SU-DHL-6 (cell line): ENCODE measurements at regions not wholly inside any gene's neighbourhood (a gene's known extent, or its start where the extent isn't known, plus 50 kb on each side); places are given as distances from the start of the nearest gene placed in this dataset.

ENCODE experiments used
- H2AFZ ChIP-seq: fragments of 200-600 bp; sonication (generic); 2 replicates; pipeline ENCODE4 v1.6.1; 2014; ENCODE audit warnings: low read depth, mild to moderate bottlenecking, moderate library complexity, mixed read lengths, antibody characterized with exemption, low read length; ENCODE audit not compliant: severe bottlenecking
- H3F3A ChIP-seq: fragments of 200-600 bp; shearing (Covaris generic); 2 replicates; pipeline ENCODE4 v1.6.0; 2016; ENCODE audit warnings: antibody characterized with exemption, mild to moderate bottlenecking; ENCODE audit not compliant: insufficient read depth
- H3K27ac ChIP-seq: fragments of 200-600 bp; sonication (generic); 2 replicates; pipeline ENCODE4 v1.5.1; 2016; ENCODE audit warnings: low read depth, mild to moderate bottlenecking, low read length, moderate library complexity, mixed read lengths
- H3K27me3 ChIP-seq: fragments of 200-600 bp; sonication (generic), shearing (Covaris generic); 2 replicates; pipeline ENCODE4 v1.6.0; 2014; ENCODE audit warnings: mild to moderate bottlenecking, low read length
- H3K36me3 ChIP-seq: fragments of 200-600 bp; sonication (generic); 2 replicates; pipeline ENCODE4 v1.6.1; 2014; ENCODE audit warnings: mild to moderate bottlenecking, low read length, mixed read lengths
- H3K4me2 ChIP-seq: fragments of 300-600, 200-600 bp; shearing (Covaris generic), sonication (generic); 2 replicates; pipeline ENCODE4 v1.6.0; 2014; ENCODE audit warnings: low read length, low read depth, mild to moderate bottlenecking; ENCODE audit not compliant: poor library complexity, severe bottlenecking
- H3K4me3 ChIP-seq: fragments of 200-600 bp; sonication (generic); 2 replicates; pipeline ENCODE4 v1.5.1; 2014; ENCODE audit warnings: antibody characterized with exemption, low read length, mild to moderate bottlenecking, mixed read lengths; ENCODE audit not compliant: insufficient read depth, poor library complexity, severe bottlenecking
- H3K79me2 ChIP-seq: fragments of 200-600 bp; sonication (generic); 2 replicates; pipeline ENCODE4 v1.6.1; 2014; ENCODE audit warnings: mild to moderate bottlenecking, low read length, moderate library complexity; ENCODE audit not compliant: insufficient read depth
- H3K9ac ChIP-seq: fragments of 200-600 bp; sonication (generic); 2 replicates; pipeline ENCODE4 v1.7.0; 2014; ENCODE audit warnings: mild to moderate bottlenecking, low read length
- H3K9me2 ChIP-seq: fragments of 200-600 bp; sonication (generic); replicated peaks from 2 replicates; pipeline ENCODE4 v1.6.1; 2014; ENCODE audit warnings: low read length; ENCODE audit not compliant: insufficient read depth
- H3K9me3 ChIP-seq: fragments of 200-600 bp; sonication (generic); 2 replicates; pipeline ENCODE4 v1.6.1; 2014; ENCODE audit warnings: low read length, mixed read lengths; ENCODE audit not compliant: insufficient read depth
- H4K20me1 ChIP-seq: fragments of 200-600 bp; sonication (generic); 2 replicates; pipeline ENCODE4 v1.6.1; 2014; ENCODE audit warnings: low read depth, mild to moderate bottlenecking, antibody characterized with exemption, low read length, moderate library complexity, mixed read lengths
- CTCF ChIP-seq: fragments of 200-600 bp; sonication (generic); IDR thresholded peaks from one replicate; pipeline ENCODE4 v1.5.1; 2017; ENCODE audit warnings: antibody characterized with exemption, mild to moderate bottlenecking, low read length, moderate library complexity; ENCODE audit not compliant: insufficient read depth, poor library complexity, severe bottlenecking
- EZH2phosphoT487 ChIP-seq: fragments of 200-600 bp; sonication (generic), shearing (Covaris generic); conservative IDR thresholded peaks from 2 replicates; pipeline ENCODE4 v1.6.1; 2018; ENCODE audit warnings: mild to moderate bottlenecking, antibody characterized with exemption, low read length, moderate library complexity, mixed read lengths

DNA sequence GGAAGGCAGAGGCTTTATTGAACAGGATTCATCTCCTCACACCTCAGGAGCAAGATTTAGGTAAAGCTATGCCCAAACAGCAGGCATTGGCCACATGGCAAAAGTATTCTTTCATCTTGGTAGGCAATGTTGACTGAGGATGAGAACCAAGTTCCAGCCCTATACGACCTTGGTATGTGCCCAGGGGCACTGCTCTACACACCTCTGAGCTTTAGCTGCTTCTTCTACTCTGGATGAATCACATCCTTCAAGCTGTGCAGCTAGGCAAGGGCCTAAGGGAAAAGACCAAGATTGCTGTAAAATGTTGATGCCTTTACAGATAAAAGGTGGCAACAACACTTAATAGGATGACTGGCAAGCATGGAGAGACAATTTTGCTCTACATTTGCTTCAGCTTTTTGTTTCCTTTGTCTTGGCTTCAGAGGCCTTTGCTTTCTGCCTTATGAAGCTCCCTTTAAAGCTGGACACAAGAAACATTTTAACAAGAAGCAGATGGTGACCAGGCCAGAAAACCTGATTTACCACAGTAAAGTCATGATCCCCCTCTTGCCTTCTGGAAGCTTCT lies 183.3 kb upstream of the KITLG start:
- Histone ChIP-seq H3K4me3 (no peak overlapping the region), H3K79me2 (no peaks in the 10 kb centered on the region), H3K4me2 (no peak overlapping the region), H3F3A (no peaks in the 10 kb centered on the region), H2AFZ (no peak overlapping the region), H3K27ac (no peak overlapping the region), H3K27me3 (no peaks in the 10 kb centered on the region), H3K9me2 (no peaks in the 10 kb centered on the region), H3K9me3 (no peaks in the 10 kb centered on the region), H4K20me1 (no peaks in the 10 kb centered on the region), H3K9ac (no peak overlapping the region), H3K36me3 (no peaks in the 10 kb centered on the region)
- TF ChIP-seq EZH2phosphoT487 (no peak), CTCF (no peak)

- Histone ChIP-seq H3K27me3 (no peaks in the 10 kb centered on the region), H3K9me3 (no peaks in the 10 kb centered on the region), H4K20me1 (no peaks in the 10 kb centered on the region), H3K27ac (no peak overlapping the region), H3K36me3 (no peaks in the 10 kb centered on the region), H3K79me2 (no peaks in the 10 kb centered on the region), H3K9me2 (no peaks in the 10 kb centered on the region), H2AFZ (no peak overlapping the region), H3K4me2 (no peak overlapping the region), H3K4me3 (no peak overlapping the region), H3F3A (no peaks in the 10 kb centered on the region), H3K9ac (no peak overlapping the region)
- TF ChIP-seq CTCF, result no peak
- no peak for TF ChIP-seq EZH2phosphoT487
Observed at GRCh38 chr12:88758176-88758575, 177.9 kb upstream of the KITLG start.

DNA sequence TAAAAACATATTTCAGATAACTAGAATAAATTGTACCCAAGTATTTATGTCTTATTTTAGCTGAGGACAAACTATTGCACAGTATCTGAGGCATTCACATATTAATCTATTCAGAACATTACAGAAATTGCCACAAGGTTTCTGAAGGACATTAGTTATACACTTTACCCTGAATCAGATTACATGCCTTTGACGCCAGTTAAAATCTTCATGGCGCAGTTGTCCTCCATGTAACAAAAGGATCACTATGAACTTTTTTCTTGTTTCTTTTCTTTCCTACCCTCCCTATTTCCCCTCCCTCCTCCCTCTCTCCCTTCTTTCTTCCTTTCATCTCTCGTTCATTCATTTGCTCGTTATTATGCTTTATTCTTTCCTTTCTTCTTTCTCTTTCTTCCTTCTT lies 176.6 kb upstream of the KITLG start:
- TF ChIP-seq EZH2phosphoT487, result no peak
- no peak overlapping the region for H2AFZ ChIP-seq
- H3K4me2 ChIP-seq, result no peak overlapping the region
- H3K9ac ChIP-seq, result no peak overlapping the region
- no peaks in the 10 kb centered on the region for H3K79me2 ChIP-seq
- H3K9me3 ChIP-seq, result no peaks in the 10 kb centered on the region
- H3K27ac ChIP-seq, result no peak overlapping the region
- H4K20me1 ChIP-seq, result no peaks in the 10 kb centered on the region
- no peak overlapping the region for H3K4me3 ChIP-seq
- no peaks in the 10 kb centered on the region for H3K27me3 ChIP-seq
- no peaks in the 10 kb centered on the region for H3K36me3 ChIP-seq
- no peaks in the 10 kb centered on the region for H3F3A ChIP-seq
- H3K9me2 ChIP-seq, result no peaks in the 10 kb centered on the region

- no peak overlapping the region for H3K9ac ChIP-seq
- no peaks in the 10 kb centered on the region for H3K27me3 ChIP-seq
- H3K79me2 ChIP-seq, result no peaks in the 10 kb centered on the region
- H4K20me1 ChIP-seq, result no peaks in the 10 kb centered on the region
- H3K27ac ChIP-seq, result no peak overlapping the region
- TF ChIP-seq CTCF, result no peak
- TF ChIP-seq EZH2phosphoT487, result no peak
- no peaks in the 10 kb centered on the region for H3K9me3 ChIP-seq
- H3K9me2 ChIP-seq, result no peaks in the 10 kb centered on the region
- no peak overlapping the region for H2AFZ ChIP-seq
- H3K4me2 ChIP-seq, result no peak overlapping the region
- no peaks in the 10 kb centered on the region for H3K36me3 ChIP-seq
- no peaks in the 10 kb centered on the region for H3F3A ChIP-seq
- no peak overlapping the region for H3K4me3 ChIP-seq
Observed at GRCh38 chr12:88756153-88756552, 175.9 kb upstream of the KITLG start.
